H1 (cell line): ENCODE measurements at regions not wholly inside any gene's neighbourhood (a gene's known extent, or its start where the extent isn't known, plus 50 kb on each side); places are given as distances from the start of the nearest gene placed in this dataset.

Experiments
- CHD7 ChIP-seq: fragments of 300-600 bp; sonication (generic); IDR thresholded peaks from 2 replicates; pipeline ENCODE4 v1.7.1; 2012; ENCODE audit warnings: low read length, moderate library complexity, mild to moderate bottlenecking, inconsistent platforms; ENCODE audit not compliant: insufficient replicate concordance
- EP300 ChIP-seq, 2 experiments: IDR thresholded peaks; 1 replicate in 1 of 2; 2 replicates in 1 of 2; pipeline ENCODE4 v1.6.1; 2011 to 2012; ENCODE audit warnings: low read depth in 2 of 2, low read length in 2 of 2, mild to moderate bottlenecking in 2 of 2, borderline replicate concordance in 1 of 2, inconsistent platforms in 1 of 2, moderate library complexity in 1 of 2
- RFX5 ChIP-seq: IDR thresholded peaks from 2 replicates; pipeline ENCODE4 v1.6.1; 2011; ENCODE audit warnings: low read depth, low read length, improper control_type of control experiment, borderline replicate concordance
- RNF2 ChIP-seq: fragments of 200-900, 300-1000 bp; sonication (generic); IDR thresholded peaks from 2 replicates; pipeline ENCODE4 v1.7.1; 2016; ENCODE audit warnings: borderline replicate concordance, low read depth, mild to moderate bottlenecking, antibody characterized with exemption, low read length; ENCODE audit not compliant: poor library complexity, severe bottlenecking; ENCODE audit errors: missing control alignments
- TAF1 ChIP-seq: IDR thresholded peaks from 2 replicates; pipeline ENCODE4 v1.6.1; 2011; ENCODE audit warnings: mild to moderate bottlenecking, low read depth, low read length

GRCh38 chr16:51407199-51407598 lies 256.1 kb upstream of the SALL1 start (continued):
- TF ChIP-seq EP300 (IDR thresholded peaks at IDR 0.05; ENCODE audit: borderline replicate concordance in 1 of 2, low read depth in 2 of 2, low read length in 2 of 2), result no peak
- TF ChIP-seq CHD7, result no peak
- TF ChIP-seq RNF2, result no peak
- no peak for TF ChIP-seq RFX5
- TF ChIP-seq TAF1, result no peak
